Endothelial cell of umbilical vein (primary cell): ENCODE measurements at regions not wholly inside any gene's neighbourhood (a gene's known extent, or its start where the extent isn't known, plus 50 kb on each side); places are given as distances from the start of the nearest gene placed in this dataset.

ENCODE experiments used
- BruUV-seq: library from RNA; stranded (reverse); fragments of 400-500 nt; replicated peaks from 2 replicates; lab custom pipeline; 2021; lab: Mats Ljungman, UMichigan
- CTCF ChIA-PET: fragments of 300-600, 350-600 bp; sonication (Branson Sonifier 250); formaldehyde crosslinking; loops from one replicate; lab custom pipeline; 2021; ENCODE audit warnings: antibody characterized with exemption, inconsistent platforms; lab: Charles Lee
- POLR2A ChIA-PET: fragments of 300-600, 350-600 bp; sonication (Branson Sonifier 250); formaldehyde crosslinking; loops from one replicate; lab custom pipeline; 2021; ENCODE audit warnings: antibody characterized with exemption, inconsistent platforms; lab: Charles Lee
- DNase-seq: peaks from one replicate; pipeline ENCODE4 v3.0.0-alpha.2; 2011; ENCODE audit warnings: low read depth, low spot score
- FAIRE-seq: peaks from 2 replicates; lab custom pipeline; 2011; peaks lifted over from hg19 to GRCh38; lab: Jason Lieb, UNC
- H2AFZ ChIP-seq: 2 replicates; pipeline ENCODE4 v1.6.0; 2012; ENCODE audit warnings: low read depth, low read length, control low read depth, inconsistent platforms
- H3K27ac ChIP-seq: 2 replicates; pipeline ENCODE4 v1.5.1; 2011; ENCODE audit warnings: low read depth, mild to moderate bottlenecking, control low read depth, low read length, moderate library complexity; ENCODE audit not compliant: insufficient read depth
- H3K27me3 ChIP-seq, 2 experiments: 2 replicates each; pipeline versions ENCODE4 v1.6.0 to v1.6.1; 2011; ENCODE audit warnings: low read length in 2 of 2, mixed read lengths in 1 of 2; ENCODE audit not compliant: control insufficient read depth in 2 of 2, insufficient read depth in 2 of 2
- H3K36me3 ChIP-seq, 2 experiments: 2 replicates in 1 of 2; 3 replicates in 1 of 2; pipeline ENCODE4 v1.5.1; 2011; ENCODE audit warnings: low read length in 2 of 2, mild to moderate bottlenecking in 1 of 2, moderate library complexity in 1 of 2; ENCODE audit not compliant: control insufficient read depth in 2 of 2, insufficient read depth in 2 of 2; ENCODE audit errors: extremely low read depth in 1 of 2
- H3K4me1 ChIP-seq: 3 replicates; pipeline ENCODE4 v1.5.1; 2011; ENCODE audit warnings: mild to moderate bottlenecking, low read length; ENCODE audit not compliant: control insufficient read depth, insufficient read depth; ENCODE audit errors: extremely low read depth
- H3K4me2 ChIP-seq: 2 replicates; pipeline ENCODE4 v1.6.1; 2011; ENCODE audit warnings: low read length, control low read depth, mixed read lengths; ENCODE audit not compliant: insufficient read depth
- H3K4me3 ChIP-seq, 3 experiments: fragments of 200-600 bp in 1 of 3; sonication (generic), shearing (Covaris generic) in 1 of 3; replicated peaks in 1 of 3; 2 replicates each; pipeline ENCODE4 v1.5.1; 2011 to 2016; ENCODE audit warnings: control low read depth in 3 of 3, low read length in 3 of 3, mild to moderate bottlenecking in 2 of 3, inconsistent platforms in 1 of 3, low read depth in 1 of 3, moderate library complexity in 1 of 3; ENCODE audit not compliant: insufficient read depth in 1 of 3
- H3K79me2 ChIP-seq: 2 replicates; pipeline ENCODE4 v1.6.0; 2012; ENCODE audit warnings: low read length, inconsistent platforms; ENCODE audit not compliant: control insufficient read depth, insufficient read depth
- H3K9ac ChIP-seq: replicated peaks from 2 replicates; pipeline ENCODE3; 2011; ENCODE audit warnings: low read length, control low read depth; ENCODE audit not compliant: insufficient read depth; ENCODE audit errors: extremely low read depth
- H3K9me1 ChIP-seq: replicated peaks from 3 replicates; pipeline ENCODE4 v1.6.0; 2011; ENCODE audit warnings: mild to moderate bottlenecking, low read length; ENCODE audit not compliant: control insufficient read depth, insufficient read depth; ENCODE audit errors: extremely low read depth
- H3K9me3 ChIP-seq: replicated peaks from 2 replicates; pipeline ENCODE4 v1.5.1; 2012; ENCODE audit warnings: low read length, inconsistent platforms; ENCODE audit not compliant: control insufficient read depth, insufficient read depth
- H4K20me1 ChIP-seq: replicated peaks from 2 replicates; pipeline ENCODE3; 2011; ENCODE audit warnings: mild to moderate bottlenecking, low read length; ENCODE audit not compliant: control insufficient read depth, insufficient read depth; ENCODE audit errors: extremely low read depth
- EZH2 ChIP-seq: IDR thresholded peaks from 2 replicates; pipeline ENCODE4 v1.6.1; 2012; ENCODE audit warnings: borderline replicate concordance, low read depth, mild to moderate bottlenecking, moderate library complexity, low read length, inconsistent platforms; ENCODE audit not compliant: severe bottlenecking
- FOS ChIP-seq: IDR thresholded peaks from 2 replicates; pipeline ENCODE4 v1.6.1; 2011; ENCODE audit warnings: mild to moderate bottlenecking, low read length, moderate library complexity, borderline replicate concordance; ENCODE audit not compliant: insufficient read depth
- GATA2 ChIP-seq: IDR thresholded peaks from 2 replicates; pipeline ENCODE4 v1.7.0; 2011; ENCODE audit warnings: low read depth, mild to moderate bottlenecking, moderate library complexity, mixed read lengths, low read length; ENCODE audit not compliant: insufficient read length, insufficient read depth
- JUN ChIP-seq: IDR thresholded peaks from 2 replicates; pipeline ENCODE4 v1.6.1; 2011; ENCODE audit warnings: borderline replicate concordance, low read depth; ENCODE audit not compliant: insufficient read length, insufficient read depth
- MYC ChIP-seq: IDR thresholded peaks from one replicate; pipeline ENCODE4 v1.6.1; 2011; ENCODE audit warnings: mild to moderate bottlenecking, low read depth, low read length
- POLR2A ChIP-seq: IDR thresholded peaks from 2 replicates; pipeline ENCODE4 v1.6.1; 2012; ENCODE audit warnings: low read depth, mild to moderate bottlenecking, control low read depth, low read length
- POLR2AphosphoS5 ChIP-seq: IDR thresholded peaks from 2 replicates; pipeline ENCODE4 v1.6.1; 2012; ENCODE audit warnings: low read depth, mild to moderate bottlenecking, control low read depth, low read length, moderate library complexity; ENCODE audit not compliant: insufficient read depth
- dilution Hi-C: fragments of 300-500 bp; cut with MboI; formaldehyde crosslinking; loops from one replicate; pipeline ENCODE4 v1.15.0; 2019; ENCODE audit warnings: low sequenced_read_pairs; ENCODE audit not compliant: extremely low pct_ligation_motif_present
- intact Hi-C: fragments of 100-400 bp; cut with micrococcal nuclease; formaldehyde crosslinking; loops from one replicate; pipeline ENCODE4 v1.10.0; 2022
- TF ChIP-seq, protein P1 (sequence below), 2 donors: IDR thresholded peaks; 1 replicate in 1 of 2; 2 replicates in 1 of 2; pipeline ENCODE4 v1.5.1; 2011; ENCODE audit warnings: low read length in 2 of 2, mild to moderate bottlenecking in 2 of 2, moderate library complexity in 2 of 2, control low read depth in 1 of 2, inconsistent platforms in 1 of 2, low read depth in 1 of 2; ENCODE audit not compliant: insufficient read depth in 1 of 2; ENCODE audit errors: extremely low read depth in 1 of 2
- TF ChIP-seq, protein P2 (sequence below): IDR thresholded peaks from 2 replicates; pipeline ENCODE4 v1.6.1; 2011; ENCODE audit not compliant: insufficient read depth, insufficient read length

DNA sequence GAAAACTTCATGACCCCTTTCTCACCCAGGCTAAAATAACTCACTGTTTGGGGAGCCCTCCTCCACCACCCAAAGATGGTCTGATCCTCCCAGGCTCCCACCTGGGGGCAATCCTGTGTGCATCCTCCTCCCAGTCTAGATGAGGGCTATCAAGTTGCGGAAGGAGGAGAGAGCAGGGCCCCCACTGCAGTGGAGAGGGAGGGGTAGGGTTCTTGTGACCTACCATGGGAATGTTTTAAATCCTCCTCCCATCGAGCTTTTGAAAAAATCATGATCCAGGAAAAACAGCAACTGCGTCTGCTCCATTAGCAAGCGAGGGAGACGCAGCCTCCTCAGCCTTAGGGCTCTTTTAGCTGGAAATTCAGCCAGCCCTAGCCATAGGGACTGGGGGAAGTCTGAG, 80.0 kb downstream of the NAV1 start:
- TF ChIP-seq EZH2 (no peak), FOS (no peak), POLR2A (no peak), MYC (no peak), GATA2 (no peak), JUN (no peak), POLR2AphosphoS5 (no peak)
- TF ChIP-seq, protein P1, sequence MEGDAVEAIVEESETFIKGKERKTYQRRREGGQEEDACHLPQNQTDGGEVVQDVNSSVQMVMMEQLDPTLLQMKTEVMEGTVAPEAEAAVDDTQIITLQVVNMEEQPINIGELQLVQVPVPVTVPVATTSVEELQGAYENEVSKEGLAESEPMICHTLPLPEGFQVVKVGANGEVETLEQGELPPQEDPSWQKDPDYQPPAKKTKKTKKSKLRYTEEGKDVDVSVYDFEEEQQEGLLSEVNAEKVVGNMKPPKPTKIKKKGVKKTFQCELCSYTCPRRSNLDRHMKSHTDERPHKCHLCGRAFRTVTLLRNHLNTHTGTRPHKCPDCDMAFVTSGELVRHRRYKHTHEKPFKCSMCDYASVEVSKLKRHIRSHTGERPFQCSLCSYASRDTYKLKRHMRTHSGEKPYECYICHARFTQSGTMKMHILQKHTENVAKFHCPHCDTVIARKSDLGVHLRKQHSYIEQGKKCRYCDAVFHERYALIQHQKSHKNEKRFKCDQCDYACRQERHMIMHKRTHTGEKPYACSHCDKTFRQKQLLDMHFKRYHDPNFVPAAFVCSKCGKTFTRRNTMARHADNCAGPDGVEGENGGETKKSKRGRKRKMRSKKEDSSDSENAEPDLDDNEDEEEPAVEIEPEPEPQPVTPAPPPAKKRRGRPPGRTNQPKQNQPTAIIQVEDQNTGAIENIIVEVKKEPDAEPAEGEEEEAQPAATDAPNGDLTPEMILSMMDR (IDR thresholded peaks at IDR 0.05; ENCODE audit: extremely low read depth in 1 of 2, insufficient read depth in 1 of 2, low read depth in 1 of 2, low read length in 2 of 2) = no peak
- TF ChIP-seq, protein P2, sequence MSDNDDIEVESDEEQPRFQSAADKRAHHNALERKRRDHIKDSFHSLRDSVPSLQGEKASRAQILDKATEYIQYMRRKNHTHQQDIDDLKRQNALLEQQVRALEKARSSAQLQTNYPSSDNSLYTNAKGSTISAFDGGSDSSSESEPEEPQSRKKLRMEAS = no peak
- dilution Hi-C loops = no loop called here
- H3K27ac ChIP-seq = no peak overlapping the region
- H3K9me3 ChIP-seq = no peaks in the 10 kb centered on the region
- H3K9ac ChIP-seq = no peak overlapping the region
- no TSS peak for BruUV-seq
- no peaks in the 10 kb centered on the region for H3K9me1 ChIP-seq
- no peaks in the 10 kb centered on the region for H4K20me1 ChIP-seq
- no peaks in the 10 kb centered on the region for H3K27me3 ChIP-seq
- H2AFZ ChIP-seq = no peak overlapping the region
- no peaks in the 10 kb centered on the region for H3K36me3 ChIP-seq
- intact Hi-C loops = no loop called here
- no peaks in the 10 kb centered on the region for H3K4me1 ChIP-seq
- H3K4me2 ChIP-seq = no peak overlapping the region
- CTCF ChIA-PET = interaction anchor here (1.4 to 2.4 kb wide), 2 partner anchors 9 to 21 kb away, joined by 3 to 10 read pairs; no protein-coding TSS in a partner anchor
- peaks cover 41% of the 10 kb centered on the region for H3K79me2 ChIP-seq
- DNase-seq (no peak), FAIRE-seq (no peak)
- no peak overlapping the region for H3K4me3 ChIP-seq
- POLR2A ChIA-PET = no interaction called here
